HEK293 (cell line): ENCODE measurements at regions not wholly inside any gene's neighbourhood (a gene's known extent, or its start where the extent isn't known, plus 50 kb on each side); places are given as distances from the start of the nearest gene placed in this dataset.

Experiments used
- SETDB1 ChIP-seq: IDR thresholded peaks from one replicate; pipeline ENCODE4 v1.6.1; 2017; ENCODE audit warnings: mild to moderate bottlenecking, low read length, moderate library complexity, mixed read lengths; ENCODE audit not compliant: insufficient read length
- TCF7L2 ChIP-seq: IDR thresholded peaks from 2 replicates; pipeline ENCODE4 v1.6.1; 2011; ENCODE audit warnings: low read depth, mild to moderate bottlenecking, inconsistent platforms, low read length, moderate library complexity, borderline replicate concordance
- ZNF132 ChIP-seq: fragments of 450-650 bp; formaldehyde crosslinking; IDR thresholded peaks from 2 replicates; pipeline ENCODE4 v1.5.1; 2017; ENCODE audit warnings: missing biosample characterization, missing genetic modification characterization, borderline replicate concordance
- ZNF138 ChIP-seq: fragments of 450-650 bp; formaldehyde crosslinking; IDR thresholded peaks from 2 replicates; pipeline ENCODE4 v1.5.1; 2016; ENCODE audit warnings: missing biosample characterization, missing genetic modification characterization, borderline replicate concordance
- ZNF473 ChIP-seq: fragments of 450-650 bp; formaldehyde crosslinking; IDR thresholded peaks from 2 replicates; pipeline ENCODE4 v1.5.1; 2017; ENCODE audit warnings: missing biosample characterization, missing genetic modification characterization
- ZNF521 ChIP-seq: fragments of 450-650 bp; formaldehyde crosslinking; IDR thresholded peaks from 2 replicates; pipeline ENCODE4 v1.5.1; 2017; ENCODE audit warnings: missing biosample characterization, mild to moderate bottlenecking, missing genetic modification characterization
- ZNF549 ChIP-seq: fragments of 450-650 bp; IDR thresholded peaks from 2 replicates; pipeline ENCODE4 v1.5.1; 2018; ENCODE audit warnings: missing biosample characterization, missing genetic modification characterization, mild to moderate bottlenecking, inconsistent platforms, moderate library complexity
- ZNF660 ChIP-seq: fragments of 450-650 bp; IDR thresholded peaks from 2 replicates; pipeline ENCODE4 v1.5.1; 2018; ENCODE audit warnings: missing biosample characterization, mild to moderate bottlenecking, missing genetic modification characterization
- ZNF76 ChIP-seq: fragments of 450-650 bp; formaldehyde crosslinking; IDR thresholded peaks from 2 replicates; pipeline ENCODE4; 2016; ENCODE audit warnings: low read depth, missing biosample characterization, missing genetic modification characterization, borderline replicate concordance
- ZNF830 ChIP-seq: fragments of 450-650 bp; IDR thresholded peaks from 2 replicates; pipeline ENCODE4 v1.5.0; 2018; ENCODE audit warnings: missing biosample characterization, missing genetic modification characterization, low read depth, mild to moderate bottlenecking, moderate library complexity
- TF ChIP-seq, protein P1 (sequence below): fragments of 450-650 bp; formaldehyde crosslinking; IDR thresholded peaks from 2 replicates; pipeline ENCODE4 v1.5.1; 2016; ENCODE audit warnings: missing biosample characterization, missing genetic modification characterization

DNA sequence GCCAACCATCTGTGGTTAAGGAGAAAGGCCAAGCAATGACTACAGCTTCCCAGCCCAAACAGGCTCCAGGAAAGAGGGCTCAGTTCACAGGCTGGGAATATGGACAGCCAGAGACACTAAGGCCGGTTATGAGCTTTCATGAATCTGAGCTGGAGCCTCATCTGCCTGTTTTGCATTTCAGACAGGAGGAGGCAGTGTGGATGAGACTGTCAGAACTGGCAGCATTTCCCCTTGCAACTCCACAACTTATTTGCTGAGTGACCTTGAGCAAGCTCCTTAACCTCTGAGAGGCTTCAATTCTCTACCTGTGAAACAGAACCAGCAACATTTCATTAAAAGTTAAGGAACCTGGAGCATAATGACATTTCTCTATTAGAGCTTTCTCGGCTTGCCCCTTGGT is 264.0 kb downstream of the ETS1 start:
- TF ChIP-seq TCF7L2, result no peak
- TF ChIP-seq ZNF138, result no peak
- TF ChIP-seq ZNF549 (tag by site-specific recombination), result no peak
- TF ChIP-seq ZNF830 (tag by site-specific recombination), result no peak
- TF ChIP-seq, protein P1, sequence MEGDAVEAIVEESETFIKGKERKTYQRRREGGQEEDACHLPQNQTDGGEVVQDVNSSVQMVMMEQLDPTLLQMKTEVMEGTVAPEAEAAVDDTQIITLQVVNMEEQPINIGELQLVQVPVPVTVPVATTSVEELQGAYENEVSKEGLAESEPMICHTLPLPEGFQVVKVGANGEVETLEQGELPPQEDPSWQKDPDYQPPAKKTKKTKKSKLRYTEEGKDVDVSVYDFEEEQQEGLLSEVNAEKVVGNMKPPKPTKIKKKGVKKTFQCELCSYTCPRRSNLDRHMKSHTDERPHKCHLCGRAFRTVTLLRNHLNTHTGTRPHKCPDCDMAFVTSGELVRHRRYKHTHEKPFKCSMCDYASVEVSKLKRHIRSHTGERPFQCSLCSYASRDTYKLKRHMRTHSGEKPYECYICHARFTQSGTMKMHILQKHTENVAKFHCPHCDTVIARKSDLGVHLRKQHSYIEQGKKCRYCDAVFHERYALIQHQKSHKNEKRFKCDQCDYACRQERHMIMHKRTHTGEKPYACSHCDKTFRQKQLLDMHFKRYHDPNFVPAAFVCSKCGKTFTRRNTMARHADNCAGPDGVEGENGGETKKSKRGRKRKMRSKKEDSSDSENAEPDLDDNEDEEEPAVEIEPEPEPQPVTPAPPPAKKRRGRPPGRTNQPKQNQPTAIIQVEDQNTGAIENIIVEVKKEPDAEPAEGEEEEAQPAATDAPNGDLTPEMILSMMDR, result no peak
- TF ChIP-seq ZNF473 (tag by site-specific recombination), result no peak
- TF ChIP-seq SETDB1, result no peak
- TF ChIP-seq ZNF521 (tag by site-specific recombination), result no peak
- no peak for TF ChIP-seq ZNF132 (tag by site-specific recombination)
- no peak for TF ChIP-seq ZNF660 (tag by site-specific recombination)
- TF ChIP-seq ZNF76, result no peak
